ENCODE measurements at regions not wholly inside any gene's neighbourhood (a gene's known extent, or its start where the extent isn't known, plus 50 kb on each side); places are given as distances from the start of the nearest gene placed in this dataset.
"Not testable (repeated sequence)": the region's sequence is repeated elsewhere in the genome, so short reads cannot be mapped to it uniquely, and the experiment has no call there.

DNA sequence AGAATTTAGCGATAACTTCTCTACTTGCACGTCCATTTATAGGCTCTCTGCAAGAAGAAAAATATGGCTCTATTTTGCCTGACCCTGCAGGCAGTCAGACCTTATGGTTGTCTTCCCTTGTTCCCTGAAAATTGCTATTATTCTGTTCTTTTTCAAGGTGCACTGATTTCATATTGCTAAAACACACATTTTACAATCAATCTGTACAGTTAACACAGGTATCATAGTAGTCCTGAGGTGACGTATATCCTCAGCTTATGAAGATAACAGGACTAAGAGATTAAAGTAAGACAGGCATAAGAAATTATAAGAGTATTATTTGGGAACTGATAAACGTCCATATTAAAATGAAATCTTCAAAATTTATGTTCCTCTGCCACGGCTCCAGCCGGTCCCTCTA lies 197.0 kb downstream of the SLCO4C1 start:
- DNase-seq; ATAC-seq (replicated peaks); H3K36me3 Mint-ChIP-seq (ENCODE audit: insufficient read depth); H3K27ac Mint-ChIP-seq; H3K9me3 Mint-ChIP-seq; H3K27me3 Mint-ChIP-seq; H3K4me1 Mint-ChIP-seq (ENCODE audit: low read depth in 2 of 2); H3K4me3 Mint-ChIP-seq: not testable (repeated sequence)

DNA sequence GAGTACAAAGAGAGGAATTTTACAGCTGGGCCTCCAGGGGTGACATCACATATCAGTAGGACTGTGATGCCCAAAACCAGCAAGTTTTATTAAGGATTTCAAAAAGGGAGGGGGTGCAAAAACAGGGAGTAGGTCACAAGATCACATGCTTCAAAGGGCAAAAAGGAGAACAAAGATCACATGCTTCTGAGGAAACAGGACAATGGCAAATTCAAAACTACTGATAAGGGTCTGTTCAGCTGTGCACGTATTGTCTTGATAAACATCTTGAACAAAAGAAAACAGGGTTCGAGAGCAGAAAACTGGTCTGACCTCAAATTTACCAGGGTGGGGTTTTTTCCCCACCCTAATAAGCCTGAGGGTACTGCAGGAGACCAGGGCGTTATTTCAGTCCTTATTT lies 197.5 kb downstream of the SLCO4C1 start:
- not testable (repeated sequence) for ATAC-seq (replicated peaks); H3K27ac Mint-ChIP-seq; H3K4me3 Mint-ChIP-seq; H3K9me3 Mint-ChIP-seq; H3K27me3 Mint-ChIP-seq; DNase-seq; H3K4me1 Mint-ChIP-seq (ENCODE audit: low read depth in 2 of 2); H3K36me3 Mint-ChIP-seq (ENCODE audit: insufficient read depth)

DNA sequence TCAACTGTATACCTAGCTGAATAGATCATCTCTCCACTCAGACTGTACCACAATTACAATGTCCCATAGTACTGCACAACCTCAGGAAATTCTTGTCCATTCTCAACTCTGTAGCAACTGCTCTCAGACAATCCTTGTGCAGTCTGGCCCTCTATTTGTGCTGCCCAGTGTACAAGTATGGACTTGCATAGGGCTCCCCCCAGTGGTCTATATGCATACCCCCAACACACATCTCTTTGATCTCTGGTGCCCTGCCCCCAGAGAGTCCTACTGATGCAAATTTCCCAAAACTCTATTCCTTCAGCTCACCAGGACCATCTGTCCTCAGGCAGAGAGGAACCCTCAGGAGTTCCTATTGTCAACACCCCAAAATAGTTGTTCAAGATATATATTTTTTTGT lies 205.3 kb downstream of the SLCO4C1 start:
- no peak overlapping the region for H3K27ac Mint-ChIP-seq
- DNase-seq (no peak), ATAC-seq (replicated peaks) (no peak)
- no peaks in the 10 kb centered on the region for H3K9me3 Mint-ChIP-seq
- no peak overlapping the region for H3K4me3 Mint-ChIP-seq
- H3K36me3 Mint-ChIP-seq (ENCODE audit: insufficient read depth), result no peaks in the 10 kb centered on the region
- no peaks in the 10 kb centered on the region for H3K4me1 Mint-ChIP-seq (ENCODE audit: low read depth in 2 of 2)
- H3K27me3 Mint-ChIP-seq, result no peaks in the 10 kb centered on the region

DNA sequence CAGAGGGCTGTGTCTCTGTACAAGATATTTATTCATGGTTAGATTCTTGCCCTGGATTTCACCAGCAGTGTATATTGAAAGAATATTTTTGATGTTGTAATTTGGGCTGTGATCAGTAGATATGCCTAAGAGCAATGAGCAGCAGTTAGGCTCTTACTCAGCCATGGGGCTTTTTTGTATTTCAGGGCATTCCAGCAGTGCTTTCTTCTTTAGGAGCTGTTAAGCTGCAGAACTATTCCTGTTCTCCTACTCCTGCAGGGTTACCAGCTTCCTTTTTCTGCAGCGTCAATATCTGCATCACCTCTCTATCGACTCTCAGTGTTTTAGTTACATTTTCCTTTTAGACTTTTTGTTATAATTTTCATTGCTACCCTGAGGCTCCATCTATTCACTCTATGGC lies 206.2 kb downstream of the SLCO4C1 start:
- Mint-ChIP-seq H3K27ac (no peak overlapping the region), H3K4me3 (no peak overlapping the region), H3K9me3 (no peaks in the 10 kb centered on the region), H3K4me1 (ENCODE audit: low read depth in 2 of 2) (no peaks in the 10 kb centered on the region), H3K36me3 (ENCODE audit: insufficient read depth) (no peaks in the 10 kb centered on the region), H3K27me3 (no peaks in the 10 kb centered on the region)
- DNase-seq (no peak), ATAC-seq (replicated peaks) (no peak)

DNA sequence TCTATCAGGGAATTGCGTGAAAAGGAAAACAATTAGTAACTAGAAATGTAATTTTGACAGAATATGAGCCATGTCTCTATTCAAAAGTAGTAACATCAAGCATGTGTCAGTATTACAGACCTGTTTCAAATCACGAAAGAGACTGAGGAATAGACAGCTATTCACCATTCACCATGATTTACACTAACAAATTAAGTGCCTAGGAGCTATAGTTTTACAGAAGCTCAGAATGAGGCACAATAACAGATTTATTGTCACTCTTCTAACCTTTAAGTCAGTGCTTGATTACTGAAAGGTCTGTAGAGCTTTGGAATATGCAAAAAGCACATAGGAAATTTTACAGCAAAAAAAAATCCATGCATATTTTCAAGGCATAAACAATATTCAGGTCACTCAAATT lies 208.2 kb downstream of the SLCO4C1 start:
- H3K27me3 Mint-ChIP-seq, result no peaks in the 10 kb centered on the region
- H3K27ac Mint-ChIP-seq, result no peak overlapping the region
- no peak overlapping the region for H3K4me3 Mint-ChIP-seq
- H3K36me3 Mint-ChIP-seq (ENCODE audit: insufficient read depth), result no peaks in the 10 kb centered on the region
- no peaks in the 10 kb centered on the region for H3K9me3 Mint-ChIP-seq
- no peak for DNase-seq
- no peak for ATAC-seq (replicated peaks)
- no peaks in the 10 kb centered on the region for H3K4me1 Mint-ChIP-seq (ENCODE audit: low read depth in 2 of 2)

DNA sequence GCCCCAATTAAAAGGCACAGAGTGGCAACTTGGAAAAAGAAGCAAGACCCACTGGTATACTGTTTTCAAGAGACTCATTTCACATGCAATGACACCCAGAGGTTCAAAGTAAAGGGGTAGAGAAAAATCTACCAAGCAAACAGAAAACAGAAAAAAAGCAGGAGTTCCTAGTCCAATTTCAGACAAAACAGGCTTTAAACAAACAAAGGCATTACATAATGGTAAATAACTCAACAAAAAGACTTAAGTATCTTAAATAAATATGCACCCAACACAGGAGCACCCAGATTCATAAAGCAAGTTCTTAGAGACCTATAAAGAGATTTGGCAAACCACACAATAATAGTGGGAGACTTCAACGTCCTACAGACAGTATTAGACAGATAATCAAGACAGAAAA lies 215.8 kb downstream of the SLCO4C1 start:
- Mint-ChIP-seq H3K27me3 (no peaks in the 10 kb centered on the region), H3K36me3 (ENCODE audit: insufficient read depth) (no peaks in the 10 kb centered on the region), H3K4me1 (ENCODE audit: low read depth in 2 of 2) (no peaks in the 10 kb centered on the region), H3K4me3 (no peak overlapping the region), H3K27ac (no peak overlapping the region), H3K9me3 (peaks cover 7% of the 10 kb centered on the region in 2 donors)
- ATAC-seq (replicated peaks), result no peak
- no peak for DNase-seq

DNA sequence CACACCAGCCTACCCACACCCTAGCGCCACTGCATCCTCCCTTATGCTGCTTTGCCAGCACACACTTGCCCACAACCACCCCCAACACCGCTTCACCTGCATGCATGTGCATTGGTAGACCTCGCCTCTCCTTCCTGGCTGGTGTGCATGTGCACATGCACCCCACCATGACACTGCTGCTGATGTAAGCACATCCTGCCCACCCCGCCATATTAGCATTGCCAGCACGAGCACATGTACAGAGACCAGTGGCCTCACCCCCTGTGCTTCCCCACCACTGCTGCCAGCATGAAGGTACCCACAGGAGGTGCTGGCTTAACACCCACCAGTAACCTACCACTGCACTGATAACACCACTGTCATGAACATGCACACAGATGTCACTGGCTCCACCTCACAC lies 218.2 kb downstream of the SLCO4C1 start:
- Mint-ChIP-seq H3K36me3 (ENCODE audit: insufficient read depth) (no peaks in the 10 kb centered on the region), H3K9me3 (peaks cover 7 to 9% of the 10 kb centered on the region in 2 donors), H3K27ac (no peak overlapping the region), H3K4me3 (no peak overlapping the region), H3K4me1 (ENCODE audit: low read depth in 2 of 2) (no peaks in the 10 kb centered on the region), H3K27me3 (no peaks in the 10 kb centered on the region)
- DNase-seq (no peak), ATAC-seq (replicated peaks) (no peak)

DNA sequence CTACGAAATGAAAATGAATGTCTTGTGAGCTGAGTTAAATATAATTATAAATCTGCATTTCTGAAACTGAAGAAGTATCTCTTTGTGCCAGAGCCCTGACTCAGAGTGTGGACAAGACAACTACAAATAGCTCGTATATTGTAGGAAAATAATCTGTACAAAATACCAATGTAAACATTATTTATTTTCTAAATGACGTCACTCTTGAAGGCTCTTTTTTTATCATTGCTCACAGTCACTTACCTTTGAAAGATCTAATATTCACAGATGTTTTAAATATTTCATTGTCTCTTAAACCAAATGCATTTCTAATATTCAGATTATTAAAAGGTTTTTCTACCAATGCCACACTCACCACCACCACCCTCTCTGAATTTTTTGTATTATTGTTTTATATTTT lies 226.1 kb downstream of the SLCO4C1 start:
- Mint-ChIP-seq H3K27ac (no peak overlapping the region), H3K9me3 (peaks cover 0 to 4% of the 10 kb centered on the region in 2 donors), H3K36me3 (ENCODE audit: insufficient read depth) (no peaks in the 10 kb centered on the region), H3K27me3 (no peaks in the 10 kb centered on the region), H3K4me3 (no peak overlapping the region), H3K4me1 (ENCODE audit: low read depth in 2 of 2) (no peaks in the 10 kb centered on the region)
- ATAC-seq (replicated peaks) (no peak), DNase-seq (no peak)

DNA sequence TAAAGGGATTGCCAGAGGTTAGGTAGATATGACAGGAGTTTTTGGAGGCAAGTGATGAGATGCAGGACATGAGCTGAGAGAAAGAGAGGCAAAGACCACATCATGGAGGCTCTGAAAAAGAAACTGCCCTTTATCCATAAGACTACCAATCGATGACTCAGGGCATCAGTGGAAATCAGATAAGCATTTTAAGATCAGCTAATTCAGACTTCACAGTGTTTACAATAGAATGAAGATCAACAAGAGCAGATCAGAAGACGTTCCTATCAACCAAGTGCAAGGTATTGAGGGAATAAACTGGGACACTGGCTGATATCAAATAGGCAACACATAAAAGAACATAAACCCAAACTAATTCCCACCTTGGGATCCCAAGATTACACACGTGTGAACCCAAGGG lies 227.2 kb downstream of the SLCO4C1 start:
- H3K4me3 Mint-ChIP-seq, result no peak overlapping the region
- H3K36me3 Mint-ChIP-seq (ENCODE audit: insufficient read depth), result no peaks in the 10 kb centered on the region
- DNase-seq (no peak), ATAC-seq (replicated peaks) (no peak)
- H3K27me3 Mint-ChIP-seq, result no peaks in the 10 kb centered on the region
- H3K9me3 Mint-ChIP-seq, result peaks cover 0 to 4% of the 10 kb centered on the region in 2 donors
- no peak overlapping the region for H3K27ac Mint-ChIP-seq
- H3K4me1 Mint-ChIP-seq (ENCODE audit: low read depth in 2 of 2), result no peaks in the 10 kb centered on the region

DNA sequence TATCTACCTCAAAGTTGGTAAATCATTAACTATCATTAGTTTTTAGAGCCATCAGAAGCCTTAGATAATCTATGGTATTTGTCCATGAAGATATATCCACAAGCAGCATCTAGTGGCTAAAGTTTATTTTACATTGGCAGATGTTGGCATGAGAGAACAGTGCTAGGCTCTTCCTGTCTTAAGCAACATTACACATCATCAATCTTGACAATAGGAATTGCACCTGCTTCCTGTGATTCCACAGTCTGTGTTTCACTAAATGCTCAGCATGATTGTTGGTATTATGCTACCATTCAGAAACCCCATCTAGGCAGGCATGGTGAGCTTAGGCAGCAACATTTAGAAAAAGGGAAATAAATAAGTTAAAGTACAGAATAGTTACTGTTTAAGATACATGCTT lies 246.6 kb downstream of the SLCO4C1 start:
- no peaks in the 10 kb centered on the region for H3K36me3 Mint-ChIP-seq (ENCODE audit: insufficient read depth)
- DNase-seq (no peak), ATAC-seq (replicated peaks) (no peak)
- no peaks in the 10 kb centered on the region for H3K4me1 Mint-ChIP-seq (ENCODE audit: low read depth in 2 of 2)
- no peak overlapping the region for H3K4me3 Mint-ChIP-seq
- no peak overlapping the region for H3K27ac Mint-ChIP-seq
- no peaks in the 10 kb centered on the region for H3K27me3 Mint-ChIP-seq
- H3K9me3 Mint-ChIP-seq, result peaks cover 0 to 2% of the 10 kb centered on the region in 2 donors

DNA sequence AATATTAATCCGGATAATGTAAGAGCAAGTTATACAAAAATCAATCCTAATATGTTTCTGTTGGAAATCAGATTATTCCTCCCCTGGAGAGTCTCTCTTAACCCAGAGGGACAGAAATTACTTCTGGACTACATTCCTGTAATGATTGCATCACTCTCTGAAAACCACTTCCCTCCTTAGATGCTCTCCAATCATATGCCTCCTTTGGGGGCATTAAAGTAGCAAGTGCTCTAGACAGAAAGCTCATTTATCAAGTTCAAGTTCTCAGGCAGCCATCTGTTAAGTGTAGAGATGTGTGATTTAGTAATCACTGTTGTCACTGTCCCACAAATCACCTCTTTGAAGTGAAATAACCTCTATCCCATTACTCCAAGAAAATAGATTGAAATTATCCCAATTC lies 247.1 kb downstream of the SLCO4C1 start:
- Mint-ChIP-seq H3K9me3 (peaks cover 0 to 2% of the 10 kb centered on the region in 2 donors), H3K4me1 (ENCODE audit: low read depth in 2 of 2) (no peaks in the 10 kb centered on the region), H3K4me3 (no peak overlapping the region), H3K27me3 (no peaks in the 10 kb centered on the region), H3K27ac (no peak overlapping the region), H3K36me3 (ENCODE audit: insufficient read depth) (no peaks in the 10 kb centered on the region)
- DNase-seq, result no peak
- ATAC-seq (replicated peaks), result no peak

DNA sequence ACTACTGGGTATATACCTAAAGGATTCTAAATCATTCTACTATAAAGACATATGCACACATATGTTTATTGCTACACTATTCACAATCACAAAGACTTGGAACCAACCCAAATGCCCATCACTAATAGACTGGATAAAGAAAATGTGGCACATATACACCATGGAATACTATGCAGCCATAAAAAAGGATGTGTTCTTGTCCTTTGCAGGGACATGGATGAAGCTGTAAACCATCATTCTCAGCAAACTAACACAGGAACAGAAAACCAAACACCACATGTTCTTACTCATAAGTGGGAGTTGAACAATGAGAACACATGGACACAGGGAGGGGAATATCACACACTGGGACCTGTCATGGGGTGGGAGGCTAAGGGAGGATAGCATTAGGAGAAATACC lies 249.0 kb downstream of the SLCO4C1 start:
- not testable (repeated sequence) for H3K4me3 Mint-ChIP-seq; H3K27ac Mint-ChIP-seq; H3K36me3 Mint-ChIP-seq (ENCODE audit: insufficient read depth); H3K4me1 Mint-ChIP-seq (ENCODE audit: low read depth in 2 of 2); H3K27me3 Mint-ChIP-seq; H3K9me3 Mint-ChIP-seq; DNase-seq; ATAC-seq (replicated peaks)

DNA sequence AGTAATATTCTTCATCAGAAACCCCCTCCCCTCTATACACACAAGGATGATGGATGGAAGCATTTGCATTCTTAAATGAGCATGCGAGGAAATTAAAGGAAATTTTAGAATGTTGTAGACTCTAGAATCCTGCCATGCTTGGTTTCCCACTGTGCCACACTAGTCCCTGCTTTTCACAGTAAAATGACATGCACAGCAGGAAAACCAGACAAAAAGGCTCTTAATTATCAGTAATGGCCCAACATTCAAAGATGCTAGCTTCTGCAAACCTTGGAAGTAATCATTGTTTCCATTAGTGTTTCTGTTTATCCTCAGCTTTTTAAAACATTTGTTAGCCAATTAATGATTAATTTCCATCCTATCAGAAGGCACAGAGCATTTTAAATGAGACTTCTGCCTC lies 255.8 kb downstream of the SLCO4C1 start:
- no peak for DNase-seq
- H3K4me1 Mint-ChIP-seq (ENCODE audit: low read depth in 2 of 2), result no peaks in the 10 kb centered on the region
- no peak overlapping the region for H3K4me3 Mint-ChIP-seq

DNA sequence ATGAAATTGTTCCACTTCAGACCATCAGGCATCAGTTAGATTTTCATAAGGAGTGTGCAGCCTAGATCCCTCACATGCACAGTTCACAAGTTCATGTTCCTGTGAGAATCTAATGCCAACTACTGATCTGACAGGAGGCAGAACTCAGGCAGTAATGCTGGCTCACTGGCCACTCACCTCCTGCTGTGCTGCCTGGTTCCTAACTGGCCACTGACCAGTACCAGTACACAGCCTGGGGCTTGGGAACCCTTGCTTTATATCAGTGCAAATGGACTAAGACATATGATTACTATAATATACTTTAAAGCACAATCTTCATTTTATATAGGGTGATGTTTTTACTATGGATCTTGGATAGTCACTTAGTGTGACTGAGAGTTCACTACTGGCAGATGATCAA lies 259.2 kb downstream of the SLCO4C1 start:
- Mint-ChIP-seq H3K36me3 (ENCODE audit: insufficient read depth) (no peaks in the 10 kb centered on the region), H3K9me3 (no peaks in the 10 kb centered on the region), H3K27me3 (no peaks in the 10 kb centered on the region), H3K4me1 (ENCODE audit: low read depth in 2 of 2) (no peaks in the 10 kb centered on the region), H3K27ac (no peak overlapping the region), H3K4me3 (no peak overlapping the region)
- DNase-seq (no peak), ATAC-seq (replicated peaks) (no peak)

More for the DNA sequence above, 255.8 kb downstream of the SLCO4C1 start:
- H3K9me3 Mint-ChIP-seq, result peaks cover 0 to 2% of the 10 kb centered on the region in 2 donors
- no peaks in the 10 kb centered on the region for H3K27me3 Mint-ChIP-seq
- no peak for ATAC-seq (replicated peaks)
- no peak overlapping the region for H3K27ac Mint-ChIP-seq
- no peaks in the 10 kb centered on the region for H3K36me3 Mint-ChIP-seq (ENCODE audit: insufficient read depth)

DNA sequence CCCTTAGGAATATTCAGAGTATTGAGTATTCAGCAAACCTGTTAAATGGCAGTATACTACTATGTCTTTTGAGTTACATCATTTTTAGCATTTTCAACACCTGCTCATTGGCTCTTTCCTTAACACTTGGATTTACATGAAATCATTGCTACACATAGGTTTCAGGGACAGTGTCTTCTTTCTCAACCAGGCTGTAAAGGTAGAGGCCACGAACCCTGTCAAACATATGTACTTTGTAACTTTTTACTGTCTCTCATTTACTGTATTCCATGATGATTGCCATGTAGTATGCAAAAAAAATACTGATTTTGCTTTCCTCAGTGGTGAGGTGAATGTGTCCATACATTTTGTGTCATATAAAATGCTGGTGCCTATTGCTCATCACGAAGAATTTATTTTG lies 264.4 kb downstream of the SLCO4C1 start:
- ATAC-seq (replicated peaks), result no peak
- no peak for DNase-seq
- no peaks in the 10 kb centered on the region for H3K36me3 Mint-ChIP-seq (ENCODE audit: insufficient read depth)
- H3K9me3 Mint-ChIP-seq, result no peaks in the 10 kb centered on the region
- no peak overlapping the region for H3K27ac Mint-ChIP-seq
- H3K4me1 Mint-ChIP-seq (ENCODE audit: low read depth in 2 of 2), result no peaks in the 10 kb centered on the region
- H3K4me3 Mint-ChIP-seq, result no peak overlapping the region
- no peaks in the 10 kb centered on the region for H3K27me3 Mint-ChIP-seq

All from effector memory CD8-positive, alpha-beta T cell (primary cell).